H1 (cell line): ENCODE measurements at regions not wholly inside any gene's neighbourhood (a gene's known extent, or its start where the extent isn't known, plus 50 kb on each side); places are given as distances from the start of the nearest gene placed in this dataset.

Source experiments
- BCL11A ChIP-seq, 2 experiments: IDR thresholded peaks; one replicate each; pipeline ENCODE4 v1.6.1; 2011; ENCODE audit warnings: low read depth in 2 of 2, low read length in 2 of 2, mild to moderate bottlenecking in 2 of 2
- EP300 ChIP-seq, 2 experiments: IDR thresholded peaks; 1 replicate in 1 of 2; 2 replicates in 1 of 2; pipeline ENCODE4 v1.6.1; 2011 to 2012; ENCODE audit warnings: low read depth in 2 of 2, low read length in 2 of 2, mild to moderate bottlenecking in 2 of 2, borderline replicate concordance in 1 of 2, inconsistent platforms in 1 of 2, moderate library complexity in 1 of 2
- EZH2 ChIP-seq: fragments of 200-600 bp; sonication (generic); IDR thresholded peaks from 2 replicates; pipeline ENCODE4 v1.7.1; 2012; ENCODE audit warnings: low read depth, mild to moderate bottlenecking, moderate library complexity, low read length, inconsistent platforms; ENCODE audit not compliant: severe bottlenecking
- GTF2F1 ChIP-seq: IDR thresholded peaks from 2 replicates; pipeline ENCODE4 v1.6.1; 2012; ENCODE audit warnings: low read depth, low read length, improper control_type of control experiment, borderline replicate concordance
- POLR2AphosphoS5 ChIP-seq: IDR thresholded peaks from 2 replicates; pipeline ENCODE4 v1.6.1; 2011; ENCODE audit warnings: low read depth, low read length
- SAP30 ChIP-seq: fragments of 300-600 bp; sonication (generic); IDR thresholded peaks from 2 replicates; pipeline ENCODE4 v1.7.1; 2012; ENCODE audit warnings: low read length, moderate library complexity, mild to moderate bottlenecking, inconsistent platforms; ENCODE audit not compliant: insufficient read depth, insufficient replicate concordance
- SP2 ChIP-seq: IDR thresholded peaks from 2 replicates; pipeline ENCODE4 v1.6.1; 2012; ENCODE audit warnings: mild to moderate bottlenecking, low read length, inconsistent platforms
- SRF ChIP-seq: IDR thresholded peaks from 2 replicates; pipeline ENCODE4 v1.6.1; 2011; ENCODE audit warnings: mild to moderate bottlenecking, low read depth, low read length, moderate library complexity
- YY1 ChIP-seq: IDR thresholded peaks from 2 replicates; pipeline ENCODE4 v1.6.1; 2011; ENCODE audit warnings: low read depth, mild to moderate bottlenecking, low read length
- TF ChIP-seq, protein P1 (sequence below): IDR thresholded peaks from 2 replicates; pipeline ENCODE4 v1.6.1; 2012; ENCODE audit warnings: inconsistent platforms
- TF ChIP-seq, protein P2 (sequence below): IDR thresholded peaks from 2 replicates; pipeline ENCODE4 v1.6.1; 2011; ENCODE audit warnings: low read length, improper control_type of control experiment

DNA sequence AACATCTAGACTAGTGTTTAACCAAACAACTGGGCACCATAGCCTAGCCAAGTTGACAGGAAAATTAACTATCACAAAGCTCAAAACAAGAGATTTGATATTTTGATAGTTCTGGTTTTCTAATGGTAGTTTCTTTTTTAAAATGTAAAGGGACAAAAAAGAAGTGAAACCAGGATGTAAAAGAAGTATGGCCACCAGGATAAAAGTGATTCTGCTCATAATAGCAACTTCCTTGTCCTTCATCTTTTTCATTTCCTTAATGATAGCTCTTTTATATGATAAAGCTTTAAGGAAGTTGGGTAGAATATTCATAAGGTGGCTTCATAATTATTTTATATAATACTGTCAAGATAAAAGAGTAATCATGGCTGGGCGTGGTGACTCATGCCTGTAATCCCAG, 139.1 kb downstream of the BASP1 start:
- TF ChIP-seq SAP30: no peak
- TF ChIP-seq, protein P1, sequence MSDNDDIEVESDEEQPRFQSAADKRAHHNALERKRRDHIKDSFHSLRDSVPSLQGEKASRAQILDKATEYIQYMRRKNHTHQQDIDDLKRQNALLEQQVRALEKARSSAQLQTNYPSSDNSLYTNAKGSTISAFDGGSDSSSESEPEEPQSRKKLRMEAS: no peak
- no peak for TF ChIP-seq EZH2
- TF ChIP-seq POLR2AphosphoS5: no peak
- no peak for TF ChIP-seq GTF2F1
- TF ChIP-seq YY1: no peak
- no peak for TF ChIP-seq EP300 (IDR thresholded peaks at IDR 0.05; ENCODE audit: borderline replicate concordance in 1 of 2, low read depth in 2 of 2, low read length in 2 of 2)
- no peak for TF ChIP-seq SRF
- TF ChIP-seq BCL11A (IDR thresholded peaks at IDR 0.05; ENCODE audit: low read depth in 2 of 2, low read length in 2 of 2): no peak
- TF ChIP-seq, protein P2, sequence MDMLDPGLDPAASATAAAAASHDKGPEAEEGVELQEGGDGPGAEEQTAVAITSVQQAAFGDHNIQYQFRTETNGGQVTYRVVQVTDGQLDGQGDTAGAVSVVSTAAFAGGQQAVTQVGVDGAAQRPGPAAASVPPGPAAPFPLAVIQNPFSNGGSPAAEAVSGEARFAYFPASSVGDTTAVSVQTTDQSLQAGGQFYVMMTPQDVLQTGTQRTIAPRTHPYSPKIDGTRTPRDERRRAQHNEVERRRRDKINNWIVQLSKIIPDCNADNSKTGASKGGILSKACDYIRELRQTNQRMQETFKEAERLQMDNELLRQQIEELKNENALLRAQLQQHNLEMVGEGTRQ: no peak
- TF ChIP-seq SP2: no peak
